ENCODE measurements at regions not wholly inside any gene's neighbourhood (a gene's known extent, or its start where the extent isn't known, plus 50 kb on each side); places are given as distances from the start of the nearest gene placed in this dataset.

GRCh38 chr6:84508981-84509380 lies 255.4 kb downstream of the TBX18 start:
- in situ Hi-C loops (cut with HindIII; ENCODE audit: low sequenced_read_pairs): no loop called here
- H3K4me3 ChIP-seq (ENCODE audit: low read depth, low read length): no peak overlapping the region
- no peak for DNase-seq (ENCODE audit: low read depth)
- TF ChIP-seq, protein P1, sequence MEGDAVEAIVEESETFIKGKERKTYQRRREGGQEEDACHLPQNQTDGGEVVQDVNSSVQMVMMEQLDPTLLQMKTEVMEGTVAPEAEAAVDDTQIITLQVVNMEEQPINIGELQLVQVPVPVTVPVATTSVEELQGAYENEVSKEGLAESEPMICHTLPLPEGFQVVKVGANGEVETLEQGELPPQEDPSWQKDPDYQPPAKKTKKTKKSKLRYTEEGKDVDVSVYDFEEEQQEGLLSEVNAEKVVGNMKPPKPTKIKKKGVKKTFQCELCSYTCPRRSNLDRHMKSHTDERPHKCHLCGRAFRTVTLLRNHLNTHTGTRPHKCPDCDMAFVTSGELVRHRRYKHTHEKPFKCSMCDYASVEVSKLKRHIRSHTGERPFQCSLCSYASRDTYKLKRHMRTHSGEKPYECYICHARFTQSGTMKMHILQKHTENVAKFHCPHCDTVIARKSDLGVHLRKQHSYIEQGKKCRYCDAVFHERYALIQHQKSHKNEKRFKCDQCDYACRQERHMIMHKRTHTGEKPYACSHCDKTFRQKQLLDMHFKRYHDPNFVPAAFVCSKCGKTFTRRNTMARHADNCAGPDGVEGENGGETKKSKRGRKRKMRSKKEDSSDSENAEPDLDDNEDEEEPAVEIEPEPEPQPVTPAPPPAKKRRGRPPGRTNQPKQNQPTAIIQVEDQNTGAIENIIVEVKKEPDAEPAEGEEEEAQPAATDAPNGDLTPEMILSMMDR (IDR thresholded peaks at IDR 0.05; ENCODE audit: low read depth, low read length, missing control alignments): no peak

DNA sequence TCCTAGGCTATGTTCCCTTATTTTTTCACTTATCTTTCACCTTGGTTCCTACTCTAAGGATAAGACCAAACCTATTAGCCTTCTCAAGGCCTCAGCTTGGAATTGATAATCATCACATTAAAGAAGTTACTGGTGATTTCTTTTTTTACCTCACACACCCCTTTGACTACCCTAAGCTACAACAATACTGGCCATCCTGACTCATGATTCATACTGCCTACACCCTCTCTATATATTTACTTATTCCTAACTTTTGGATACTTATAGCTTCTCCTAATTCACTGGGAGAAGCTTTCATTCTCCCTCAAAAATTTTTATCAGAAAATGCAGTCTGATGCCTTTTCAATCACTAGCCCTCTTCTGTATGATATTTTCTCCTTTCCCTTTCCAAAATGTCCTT lies 256.1 kb downstream of the TBX18 start:
- DNase-seq (ENCODE audit: low read depth): no peak
- no peak overlapping the region for H3K4me3 ChIP-seq (ENCODE audit: low read depth, low read length)
- in situ Hi-C loops (cut with HindIII; ENCODE audit: low sequenced_read_pairs): no loop called here
- TF ChIP-seq, protein P1 (IDR thresholded peaks at IDR 0.05; ENCODE audit: low read depth, low read length, missing control alignments): no peak

DNA sequence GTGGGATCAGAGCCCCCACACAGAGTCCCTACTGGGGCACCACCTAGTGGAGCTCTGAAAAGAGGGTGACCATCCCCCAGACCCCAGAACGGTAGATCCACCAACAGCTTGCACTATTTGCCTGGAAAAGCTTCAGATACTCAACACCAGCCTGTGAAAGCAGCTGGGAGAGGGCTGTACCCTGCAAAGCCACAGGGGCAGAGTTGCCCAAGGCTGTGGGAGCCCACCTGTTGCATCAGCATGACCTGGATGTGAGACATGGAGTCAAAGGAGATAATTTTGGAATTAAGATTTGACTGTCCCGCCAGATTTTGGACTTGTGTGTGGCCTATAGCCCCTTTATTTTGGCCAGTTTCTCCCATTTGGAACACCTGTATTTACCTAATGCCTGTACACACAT lies 260.4 kb downstream of the TBX18 start:
- in situ Hi-C loops (cut with HindIII; ENCODE audit: low sequenced_read_pairs): no loop called here
- TF ChIP-seq, protein P1 (IDR thresholded peaks at IDR 0.05; ENCODE audit: low read depth, low read length, missing control alignments): no peak

GRCh38 chr6:84501315-84501714 lies 263.1 kb downstream of the TBX18 start:
- no peak for DNase-seq (ENCODE audit: low read depth)
- in situ Hi-C loops (cut with HindIII; ENCODE audit: low sequenced_read_pairs): no loop called here
- TF ChIP-seq, protein P1 (IDR thresholded peaks at IDR 0.05; ENCODE audit: low read depth, low read length, missing control alignments): no peak
- H3K4me3 ChIP-seq (ENCODE audit: low read depth, low read length): no peak overlapping the region

More for the DNA sequence above, 260.4 kb downstream of the TBX18 start:
- no peak for DNase-seq (ENCODE audit: low read depth)
- no peak overlapping the region for H3K4me3 ChIP-seq (ENCODE audit: low read depth, low read length)

DNA sequence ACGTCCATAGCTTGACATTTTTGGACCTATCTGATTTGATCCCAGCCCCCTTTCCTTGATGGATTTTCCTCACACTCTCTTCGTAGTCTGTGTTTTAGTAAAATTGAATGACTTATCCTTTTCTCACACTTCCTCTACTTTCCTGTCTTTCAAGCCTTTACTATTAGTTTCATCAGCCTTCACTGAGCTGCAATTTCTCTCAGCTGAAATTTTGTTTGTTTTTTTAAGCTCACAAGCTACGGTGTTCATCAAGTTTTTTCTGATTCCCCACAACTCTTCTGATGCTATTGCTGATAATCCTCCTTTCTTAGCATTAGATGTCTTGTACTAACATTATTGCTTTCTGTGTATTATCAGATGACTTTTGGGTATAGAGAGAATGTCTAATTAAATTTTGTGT lies 263.7 kb downstream of the TBX18 start:
- H3K4me3 ChIP-seq (ENCODE audit: low read depth, low read length): no peak overlapping the region
- TF ChIP-seq, protein P1 (IDR thresholded peaks at IDR 0.05; ENCODE audit: low read depth, low read length, missing control alignments): no peak
- in situ Hi-C loops (cut with HindIII; ENCODE audit: low sequenced_read_pairs): no loop called here
- no peak for DNase-seq (ENCODE audit: low read depth)

DNA sequence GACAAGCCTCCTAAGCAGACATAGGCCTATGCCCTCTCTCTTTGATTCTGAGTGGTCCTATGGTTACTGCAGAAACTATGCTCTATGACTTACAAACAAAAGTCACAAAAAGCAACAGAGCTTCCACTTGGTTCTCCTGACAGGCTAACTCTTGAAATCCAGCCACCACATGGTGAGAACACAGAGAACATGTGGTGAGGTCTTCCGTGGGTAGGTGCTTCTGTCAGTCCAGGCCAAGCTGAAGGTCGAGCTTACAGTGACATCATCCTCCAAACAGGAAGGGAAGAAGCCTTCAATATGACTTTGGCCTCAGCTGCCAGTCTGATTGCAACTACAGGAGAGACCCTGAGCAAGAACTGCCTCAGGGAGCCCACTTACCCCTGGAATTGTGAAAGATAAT lies 265.5 kb downstream of the TBX18 start:
- in situ Hi-C loops (cut with HindIII; ENCODE audit: low sequenced_read_pairs): no loop called here
- TF ChIP-seq, protein P1 (IDR thresholded peaks at IDR 0.05; ENCODE audit: low read depth, low read length, missing control alignments): no peak
- no peak overlapping the region for H3K4me3 ChIP-seq (ENCODE audit: low read depth, low read length)
- DNase-seq (ENCODE audit: low read depth): no peak
